GM21390 (cell line): ENCODE measurements at regions not wholly inside any gene's neighbourhood (a gene's known extent, or its start where the extent isn't known, plus 50 kb on each side); places are given as distances from the start of the nearest gene placed in this dataset.

Source experiments
- ATAC-seq: cut with Tn5 transposase; IDR thresholded peaks from one replicate; pipeline ENCODE4 v1.9.1; 2021; ENCODE audit not compliant: unreplicated experiment

- no peak for ATAC-seq
These were observed 307.6 kb upstream of the MYT1L start for GRCh38 chr2:2638547-2639220.

GRCh38 chr2:2636813-2637212 lies 305.7 kb upstream of the MYT1L start:
- no peak for ATAC-seq

GRCh38 chr2:2635025-2635528 lies 304.0 kb upstream of the MYT1L start:
- no peak for ATAC-seq

GRCh38 chr2:2633017-2633416 lies 301.9 kb upstream of the MYT1L start:
- ATAC-seq, result no peak

- ATAC-seq, result no peak
These were observed 292.9 kb upstream of the MYT1L start for GRCh38 chr2:2623939-2624338.

- peak; percentile 49 for ATAC-seq
These were observed 290.8 kb upstream of the MYT1L start for GRCh38 chr2:2621855-2622254.

GRCh38 chr2:2620604-2621003 lies 289.5 kb upstream of the MYT1L start:
- ATAC-seq, result no peak

GRCh38 chr2:2619995-2620394 lies 288.9 kb upstream of the MYT1L start:
- no peak for ATAC-seq

GRCh38 chr2:2614452-2614851 lies 283.4 kb upstream of the MYT1L start:
- no peak for ATAC-seq

GRCh38 chr2:2613279-2614199 lies 282.5 kb upstream of the MYT1L start:
- ATAC-seq, result peak; percentile 100

GRCh38 chr2:2610751-2611150 lies 279.7 kb upstream of the MYT1L start:
- ATAC-seq, result no peak

- ATAC-seq, result no peak
These were observed 269.3 kb upstream of the MYT1L start for GRCh38 chr2:2600366-2600765.

GRCh38 chr2:2599441-2599840 lies 268.4 kb upstream of the MYT1L start:
- no peak for ATAC-seq

GRCh38 chr2:2597712-2598111 lies 266.6 kb upstream of the MYT1L start:
- no peak for ATAC-seq

GRCh38 chr2:2591542-2591940 lies 260.5 kb upstream of the MYT1L start:
- no peak for ATAC-seq

- no peak for ATAC-seq
These were observed 259.9 kb upstream of the MYT1L start for GRCh38 chr2:2590841-2591541.

- ATAC-seq, result no peak
These were observed 259.1 kb upstream of the MYT1L start for GRCh38 chr2:2590141-2590540.

- ATAC-seq, result no peak
These were observed 257.7 kb upstream of the MYT1L start for GRCh38 chr2:2588777-2589176.

- no peak for ATAC-seq
These were observed 256.3 kb upstream of the MYT1L start for GRCh38 chr2:2587354-2587753.

- no peak for ATAC-seq
These were observed 255.9 kb upstream of the MYT1L start for GRCh38 chr2:2586931-2587330.

GRCh38 chr2:2586068-2586776 lies 255.1 kb upstream of the MYT1L start:
- no peak for ATAC-seq
